GM21717 (cell line): ENCODE measurements at regions not wholly inside any gene's neighbourhood (a gene's known extent, or its start where the extent isn't known, plus 50 kb on each side); places are given as distances from the start of the nearest gene placed in this dataset.

Experiments used
- ATAC-seq: cut with Tn5 transposase; IDR thresholded peaks from one replicate; pipeline ENCODE4 v1.9.1; 2021; ENCODE audit warnings: mild to moderate bottlenecking, moderate library complexity; ENCODE audit not compliant: unreplicated experiment

DNA sequence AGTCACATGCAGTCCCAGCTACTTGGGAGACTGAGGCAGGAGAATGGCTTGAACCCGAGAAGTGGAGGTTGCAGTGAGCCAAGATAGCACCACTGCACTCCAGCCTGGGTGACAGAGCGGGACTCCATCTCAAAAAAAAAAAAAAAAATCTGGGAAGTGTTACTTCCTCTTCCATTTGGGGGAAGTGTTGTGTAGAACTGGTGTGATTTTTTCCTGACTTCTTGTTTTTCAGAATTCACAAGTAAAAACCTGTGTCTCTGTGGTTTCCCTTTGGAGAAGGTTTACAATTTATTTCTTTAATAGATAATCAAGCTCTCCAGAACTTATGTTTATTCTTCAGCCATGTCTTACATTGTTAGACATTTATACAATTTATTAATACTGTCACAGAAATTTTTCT lies 396.1 kb downstream of the BRD1 start:
- ATAC-seq: no peak

DNA sequence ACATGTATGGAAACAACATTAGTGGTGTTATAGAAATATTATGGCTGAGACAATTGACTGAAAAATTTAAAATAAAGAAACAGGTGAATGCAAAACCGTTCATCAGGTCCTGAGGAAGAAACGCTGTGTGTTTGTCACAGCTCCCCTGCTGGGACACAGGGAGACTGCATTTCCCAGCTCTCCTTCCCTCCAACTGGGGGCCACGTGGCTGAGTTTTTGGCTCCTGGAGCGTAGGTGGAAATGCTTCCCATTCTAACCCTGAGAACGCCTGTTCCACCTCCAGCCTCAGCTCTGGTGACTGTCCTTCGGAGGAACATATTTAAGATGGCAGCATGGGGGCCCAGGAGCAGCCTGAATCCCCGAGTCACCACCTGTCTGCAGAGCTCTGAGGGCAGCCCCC lies 398.6 kb downstream of the BRD1 start:
- no peak for ATAC-seq

DNA sequence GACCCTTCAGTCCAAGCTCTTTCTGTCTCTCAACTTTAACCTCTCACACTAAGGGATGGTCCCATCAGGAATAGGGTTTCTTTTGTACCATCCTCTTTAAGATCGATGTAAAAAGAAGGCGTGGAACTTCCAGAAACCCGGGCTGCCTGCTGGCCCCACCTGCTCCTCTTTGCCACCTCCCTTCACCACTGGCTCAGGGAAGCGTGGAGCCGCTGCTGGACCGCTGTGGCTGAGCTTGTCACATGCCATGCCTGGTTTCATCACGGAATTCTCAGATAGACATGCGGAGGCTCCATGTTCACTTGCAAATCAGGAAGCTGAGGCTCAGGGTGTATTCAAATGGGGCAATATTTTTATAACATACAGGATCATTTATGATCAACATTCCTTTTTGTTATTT lies 399.7 kb downstream of the BRD1 start:
- no peak for ATAC-seq

DNA sequence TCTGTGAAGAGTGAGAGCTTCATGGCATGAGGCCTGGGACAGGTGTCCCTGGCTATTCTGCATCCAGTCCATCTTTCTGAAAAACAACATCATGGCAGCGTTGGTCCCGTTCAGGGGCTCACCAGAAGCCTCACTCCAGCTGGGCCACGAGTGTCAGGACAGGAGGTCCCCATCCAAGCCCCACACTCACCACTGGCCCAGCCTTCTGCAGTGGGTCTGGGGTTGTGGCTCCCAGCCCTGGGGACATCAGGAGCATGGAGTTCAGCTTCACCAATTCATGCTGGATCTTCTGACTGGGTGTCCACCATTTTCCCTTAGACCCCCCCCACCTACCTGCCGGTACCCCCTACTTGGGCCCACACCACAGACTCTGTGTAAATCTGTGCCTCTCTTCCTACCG lies 400.3 kb downstream of the BRD1 start:
- no peak for ATAC-seq

DNA sequence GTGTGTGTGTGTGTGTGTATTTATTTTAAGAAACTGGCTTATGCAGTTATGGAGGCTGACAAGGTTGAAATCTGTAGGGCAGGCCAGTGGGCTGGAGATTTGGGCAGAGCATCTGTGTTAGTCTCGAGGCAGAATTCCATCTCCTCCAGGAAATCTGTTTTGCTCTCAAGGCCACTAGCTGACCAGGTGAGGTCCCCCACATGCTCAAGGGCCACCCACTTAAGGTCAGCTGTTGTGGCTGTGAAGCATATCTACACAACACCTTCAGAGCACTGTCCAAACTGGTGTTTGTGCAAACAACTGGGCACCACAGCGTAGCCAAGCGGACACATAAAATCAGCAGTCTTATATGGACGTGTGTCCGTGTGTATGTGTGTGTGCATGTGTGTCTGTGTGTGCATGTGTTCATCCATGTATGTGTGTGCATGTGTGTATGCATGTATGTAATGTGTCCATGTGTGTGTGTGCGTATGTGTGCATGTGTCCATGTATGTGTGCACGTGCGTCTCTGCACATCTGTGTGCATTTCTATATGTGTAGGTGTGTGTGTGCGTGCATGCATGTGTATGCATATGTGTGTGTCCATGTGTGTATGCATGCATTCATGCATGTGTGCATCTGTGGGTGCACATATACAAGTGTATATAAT lies 400.9 kb downstream of the BRD1 start:
- no peak for ATAC-seq

DNA sequence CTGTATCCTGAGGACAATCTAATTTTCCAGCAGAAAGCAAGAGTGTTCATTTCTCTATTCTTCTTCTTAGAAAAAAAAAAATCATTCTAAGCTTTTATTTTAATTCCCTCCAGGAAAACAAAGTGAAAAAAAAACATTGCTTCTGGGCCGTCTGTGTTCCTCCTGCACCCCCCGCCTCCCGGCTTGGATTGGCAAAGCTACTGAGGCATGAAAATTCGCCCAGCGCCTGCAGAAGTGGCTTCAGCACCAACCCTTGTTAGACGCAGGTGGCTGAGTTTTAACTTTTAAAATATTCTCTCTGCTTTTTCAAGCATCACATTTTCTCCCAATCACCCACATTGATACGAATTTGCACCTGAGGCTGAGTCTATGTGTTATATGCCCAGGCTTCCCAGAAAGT lies 401.6 kb downstream of the BRD1 start:
- no peak for ATAC-seq

DNA sequence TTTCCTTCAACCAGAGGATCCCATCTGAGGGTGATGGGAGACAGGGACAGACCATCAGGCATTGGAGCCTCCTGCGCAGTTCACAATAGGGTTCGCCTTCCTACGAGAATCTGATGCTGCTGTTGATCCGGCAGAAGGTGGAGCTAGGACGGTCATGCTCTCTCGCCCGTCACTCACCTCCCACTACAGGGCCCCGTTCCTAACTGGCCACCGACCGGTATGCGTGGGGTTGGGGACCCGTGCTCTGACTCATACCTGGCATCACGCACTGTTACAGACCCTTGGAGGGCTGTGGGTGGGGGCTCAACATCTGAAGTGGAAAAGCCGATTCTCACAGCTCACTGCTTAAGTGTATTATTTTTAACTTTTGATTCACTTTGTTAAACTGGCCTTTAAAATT lies 402.3 kb downstream of the BRD1 start:
- ATAC-seq: no peak

DNA sequence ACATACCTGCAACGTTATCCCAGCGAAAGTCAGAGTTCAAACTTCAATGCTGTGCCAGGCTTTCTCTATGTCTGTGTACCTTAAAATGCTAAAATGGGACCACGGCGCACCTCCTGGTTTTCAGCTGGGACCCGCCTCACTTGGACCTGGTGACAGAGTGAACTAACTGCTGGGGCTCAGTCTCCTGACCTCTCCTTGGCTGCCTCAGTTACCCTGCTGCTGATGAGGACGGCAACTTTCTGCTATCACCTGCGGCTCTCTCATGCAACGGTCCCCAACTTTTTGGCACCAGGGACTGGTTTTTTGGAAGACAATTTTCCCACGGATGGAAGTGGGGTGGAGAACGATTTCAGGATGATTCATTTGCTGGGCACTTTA lies 402.8 kb downstream of the BRD1 start:
- ATAC-seq: no peak

DNA sequence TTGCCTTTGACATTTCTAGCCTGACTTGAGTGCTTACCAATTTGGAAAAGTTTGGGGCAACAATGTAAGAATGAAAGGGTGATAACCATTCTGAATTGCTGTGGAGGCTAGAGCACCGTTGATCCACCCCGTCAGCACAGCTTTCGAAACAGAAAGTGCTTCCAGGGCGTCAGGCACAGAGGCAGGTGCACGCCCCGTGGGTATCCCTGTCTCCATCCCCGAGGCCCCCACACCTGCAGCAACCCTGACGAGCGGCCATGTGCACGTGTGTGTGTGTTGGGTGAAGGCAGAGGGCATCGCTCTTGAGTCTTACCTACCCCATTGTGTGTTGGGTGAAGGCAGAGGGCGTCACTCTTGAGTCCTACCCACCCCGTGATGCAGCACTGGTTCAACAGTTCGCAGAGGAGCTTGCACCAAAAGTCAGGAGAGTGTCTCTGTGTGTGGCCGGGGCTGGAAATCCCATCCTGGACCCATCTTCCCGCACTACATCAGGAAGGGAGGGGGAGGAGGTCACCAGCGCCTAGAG lies 404.5 kb downstream of the BRD1 start:
- no peak for ATAC-seq

DNA sequence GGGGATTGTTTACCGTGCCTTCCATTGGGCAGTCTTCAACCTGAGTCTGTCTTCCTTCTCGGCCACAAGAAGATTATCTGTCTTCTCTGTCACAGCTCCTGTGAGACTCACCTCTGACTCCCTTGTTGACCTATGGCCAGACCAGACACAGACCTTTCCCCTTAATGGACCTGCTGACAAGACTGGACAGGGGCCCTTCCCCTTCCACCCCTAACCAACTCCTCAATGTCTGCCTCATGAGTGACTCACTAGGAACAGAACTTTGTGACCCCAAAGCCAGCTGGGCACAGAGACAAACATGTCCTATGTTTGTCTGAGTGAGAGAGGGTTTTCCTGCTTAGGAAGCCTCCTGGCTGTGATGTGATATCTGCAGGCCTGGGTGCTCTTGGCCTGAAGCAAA lies 405.0 kb downstream of the BRD1 start:
- ATAC-seq: no peak

DNA sequence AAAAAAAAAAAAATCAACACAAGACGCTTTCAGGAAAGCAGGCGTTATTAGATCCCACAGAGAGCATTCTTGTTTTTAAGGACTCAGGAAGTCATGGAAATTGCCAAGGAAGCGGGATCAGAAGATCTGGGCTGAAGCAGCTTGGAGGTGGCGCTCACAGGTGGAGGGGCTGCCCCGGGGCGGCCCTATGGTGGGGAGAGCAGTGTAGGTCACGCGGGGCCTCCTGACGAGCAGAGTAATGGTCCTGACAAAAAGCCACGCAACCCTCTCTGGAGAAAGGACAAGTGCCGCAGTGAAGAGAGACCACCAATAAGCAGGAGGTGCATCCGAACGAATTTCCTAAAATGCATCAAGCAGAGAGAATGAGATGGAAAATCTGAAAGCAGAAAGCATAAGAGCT lies 407.0 kb downstream of the BRD1 start:
- ATAC-seq: no peak

DNA sequence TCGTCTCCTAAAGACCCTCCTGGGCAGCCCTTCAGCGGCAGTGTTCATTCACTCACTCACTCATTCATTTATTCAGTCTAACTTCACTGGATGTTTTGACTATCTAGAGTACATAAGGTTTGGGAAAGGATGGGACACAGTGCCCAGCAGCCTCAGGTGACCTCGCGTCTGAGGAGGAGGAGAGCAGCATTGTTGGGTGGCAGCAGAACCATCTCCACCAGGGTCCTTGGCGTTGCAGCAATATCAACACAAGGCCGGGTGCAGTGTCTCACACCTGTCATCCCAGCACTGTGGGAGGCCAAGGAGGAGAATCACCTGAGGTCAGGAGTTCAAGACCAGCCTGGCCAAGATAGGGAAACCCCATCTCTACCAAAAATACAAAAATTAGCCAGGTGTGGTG lies 408.0 kb downstream of the BRD1 start:
- no peak for ATAC-seq

DNA sequence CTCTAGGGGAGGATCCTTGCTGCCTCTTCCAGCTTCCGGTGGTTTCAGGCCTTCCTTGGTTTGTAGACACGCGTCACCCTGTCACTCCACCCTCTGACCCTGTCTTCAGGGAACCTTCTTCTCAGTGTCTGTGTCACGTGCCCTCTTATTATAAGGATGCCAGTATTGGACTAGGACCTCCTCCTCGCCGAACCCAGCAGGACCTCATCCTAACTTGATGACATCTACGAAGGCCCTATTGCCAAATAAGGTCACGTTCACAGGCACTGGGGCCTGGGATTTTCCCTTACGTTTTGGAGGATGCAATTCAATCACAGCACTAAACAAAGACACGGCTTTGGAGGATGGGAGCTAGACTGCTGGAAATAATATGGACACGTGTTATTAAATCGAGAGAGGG lies 408.7 kb downstream of the BRD1 start:
- ATAC-seq: no peak

DNA sequence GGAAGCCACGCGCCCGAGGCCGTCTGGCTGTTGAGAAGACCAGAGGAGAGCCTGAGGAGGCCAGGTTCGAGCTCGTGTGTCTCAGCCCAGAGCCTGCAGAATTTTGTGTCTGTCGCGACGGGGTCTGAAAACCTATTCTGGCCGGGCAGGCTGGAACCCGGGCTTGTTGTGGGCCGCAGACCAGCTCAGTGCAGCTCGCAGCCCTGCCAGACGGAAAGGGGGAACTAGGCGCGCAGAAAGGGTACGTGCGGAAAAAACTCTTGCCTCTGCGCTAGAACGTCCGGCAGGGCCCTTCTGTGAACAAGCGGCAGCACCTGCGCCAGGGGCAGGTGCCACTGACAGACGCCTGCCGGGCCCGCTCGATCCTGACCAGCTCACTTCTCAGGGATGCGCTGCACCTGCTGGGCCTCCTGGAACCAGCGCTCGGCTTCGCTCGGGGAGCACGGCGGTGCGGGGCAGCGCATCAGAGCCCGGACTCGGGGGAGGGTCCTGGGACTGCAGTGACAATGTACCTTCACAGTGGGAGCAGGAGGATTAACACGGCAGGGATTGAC lies 409.3 kb downstream of the BRD1 start:
- no peak for ATAC-seq

DNA sequence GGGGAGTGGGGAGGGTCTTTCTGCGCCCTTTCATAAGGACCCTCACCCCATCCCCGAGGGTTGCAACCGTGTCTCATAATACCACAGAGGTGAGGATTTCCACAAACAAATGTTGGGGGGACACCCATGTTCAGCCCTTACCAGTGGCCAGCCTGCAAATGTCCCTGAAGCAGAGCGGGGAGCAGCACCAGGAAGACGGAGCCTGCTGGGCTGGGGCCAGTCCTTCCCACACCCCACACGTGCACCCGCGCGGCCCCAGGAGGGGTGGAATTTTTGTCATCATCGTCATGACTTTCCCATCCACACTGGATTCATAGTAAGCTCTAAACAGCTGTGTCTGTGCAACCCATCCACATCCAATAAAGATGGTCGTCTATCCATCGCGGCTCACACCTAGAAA lies 409.8 kb downstream of the BRD1 start:
- ATAC-seq: no peak

DNA sequence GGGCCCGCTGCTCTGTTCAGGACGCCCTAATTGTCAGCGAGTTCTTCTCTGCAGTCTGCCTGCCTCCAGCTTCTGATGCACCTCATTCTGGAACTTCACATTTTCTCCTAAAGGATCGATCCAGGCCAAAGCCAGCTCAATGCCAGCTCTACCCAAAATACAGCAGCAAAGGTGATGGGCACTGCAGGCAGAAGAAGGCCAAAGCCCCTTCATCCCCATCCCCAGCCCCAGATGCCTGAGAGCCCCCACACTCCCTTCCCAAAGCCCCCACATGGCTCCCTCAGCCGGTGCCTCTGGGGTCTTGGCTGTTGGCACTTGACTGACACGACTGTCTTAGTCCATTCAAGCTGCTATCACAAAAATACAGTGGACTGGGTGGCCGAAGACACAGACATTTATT lies 410.3 kb downstream of the BRD1 start:
- no peak for ATAC-seq

DNA sequence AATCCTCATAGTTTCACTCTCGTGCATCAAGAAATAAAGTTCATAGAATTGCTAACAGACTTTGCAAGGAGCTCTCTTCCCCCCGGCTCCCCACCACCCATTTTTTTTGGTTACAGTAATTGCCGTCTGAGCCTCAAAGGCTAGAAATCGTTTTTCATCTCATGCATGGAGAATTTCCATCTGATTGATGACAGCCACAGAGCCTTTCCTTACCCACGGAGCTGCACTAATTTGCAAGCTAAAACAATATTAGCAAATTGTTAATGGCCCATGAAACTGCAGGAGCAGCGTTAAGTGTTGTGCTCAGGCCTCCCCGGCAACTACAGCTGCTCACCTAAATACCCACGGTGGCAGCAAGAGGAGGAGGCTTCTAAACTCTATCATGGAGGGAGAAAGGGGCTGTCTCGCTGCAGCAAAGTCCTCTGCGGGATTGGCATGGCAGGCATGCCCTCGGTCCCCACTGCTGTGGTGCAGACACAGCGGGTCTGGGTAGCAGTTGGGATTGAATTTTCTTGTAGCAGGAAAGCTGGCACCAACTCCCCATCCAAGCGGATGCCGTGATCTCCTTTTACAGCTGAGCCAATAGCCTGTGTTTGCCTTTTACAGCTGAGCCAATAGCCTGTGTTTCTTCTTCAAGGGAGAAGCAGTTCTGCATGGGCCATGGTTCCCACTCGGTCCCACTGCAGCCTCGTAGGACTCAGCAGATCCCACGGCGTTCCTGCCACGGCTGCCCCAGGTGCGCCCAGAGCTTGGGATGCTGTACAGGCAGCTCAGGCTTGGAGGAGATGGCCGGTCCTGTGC lies 412.3 kb downstream of the BRD1 start:
- no peak for ATAC-seq

DNA sequence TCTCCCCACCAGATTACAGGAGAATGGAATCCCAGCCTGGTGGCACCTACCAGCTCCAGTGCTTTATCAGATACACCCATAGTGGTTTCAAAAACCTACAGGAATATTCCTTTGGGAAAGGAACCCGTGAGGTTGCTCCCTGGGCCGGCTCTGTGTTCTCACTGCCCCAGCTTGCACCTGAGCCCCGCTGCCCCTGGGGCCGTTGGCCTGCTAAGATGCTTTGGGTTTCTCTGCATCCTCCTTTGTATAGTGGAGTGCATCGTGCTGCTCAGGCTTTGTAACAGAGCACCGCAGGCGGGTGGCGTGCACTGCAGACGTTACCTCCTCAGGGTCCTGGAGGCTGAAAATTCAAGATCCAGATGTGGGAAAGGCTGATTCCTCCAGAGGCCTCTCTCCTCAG lies 414.1 kb downstream of the BRD1 start:
- no peak for ATAC-seq

DNA sequence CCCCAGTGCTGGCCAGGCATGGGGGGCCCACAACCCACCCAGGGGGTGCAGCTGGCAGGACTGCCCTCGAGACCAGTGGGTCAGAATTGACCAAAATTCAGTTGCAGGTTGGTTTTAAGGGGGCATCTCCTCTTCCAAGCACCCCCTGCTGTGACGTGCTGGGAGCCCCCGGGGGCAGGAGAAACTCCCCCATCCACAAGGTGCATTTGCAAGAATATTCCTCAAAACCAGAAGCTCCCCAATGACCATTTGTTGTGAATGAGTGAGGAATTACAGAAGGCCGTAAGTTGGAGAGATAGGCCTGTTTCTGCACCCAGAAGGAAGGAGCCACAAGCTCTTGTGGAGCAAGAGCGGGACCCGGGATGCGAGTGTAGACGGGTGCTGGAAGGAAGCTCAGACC lies 414.5 kb downstream of the BRD1 start:
- no peak for ATAC-seq

DNA sequence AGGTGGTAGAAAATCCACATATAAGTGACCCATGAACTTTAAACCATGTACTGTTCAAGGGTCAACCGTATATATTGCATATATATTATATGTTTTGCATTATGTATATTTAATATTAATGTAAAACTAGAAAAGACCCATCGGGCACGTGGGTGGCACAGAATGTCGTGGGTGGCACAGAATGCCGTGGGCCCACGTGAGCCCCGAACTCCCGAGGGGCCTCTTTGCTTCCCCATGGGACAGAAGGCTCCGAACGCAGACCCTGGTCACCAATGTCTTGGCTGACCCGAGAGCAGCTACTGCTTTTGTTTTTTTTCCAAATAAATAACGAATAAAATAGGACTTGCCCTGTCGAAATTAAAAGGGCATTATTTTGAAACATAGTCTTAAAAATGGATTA lies 415.4 kb downstream of the BRD1 start:
- no peak for ATAC-seq

DNA sequence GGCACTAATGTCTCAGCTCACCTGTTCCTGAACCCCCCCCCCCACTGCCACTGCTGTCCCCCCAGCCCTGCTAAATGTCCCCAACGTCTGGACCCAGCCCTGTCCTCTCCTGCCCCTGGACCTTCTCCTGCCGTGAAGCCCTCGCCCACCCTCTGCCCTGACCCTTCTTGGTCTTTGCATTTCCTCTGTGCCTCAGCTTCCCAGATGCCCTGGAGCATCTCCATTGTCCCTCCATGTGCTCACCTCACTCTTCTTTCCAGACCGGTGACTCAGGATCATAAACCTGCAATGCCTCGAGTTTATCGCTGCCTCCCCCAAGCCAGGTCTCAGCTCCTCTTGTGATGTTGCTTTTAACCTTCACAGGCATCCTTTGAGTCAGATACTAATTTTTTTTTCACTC lies 416.4 kb downstream of the BRD1 start:
- ATAC-seq: no peak

DNA sequence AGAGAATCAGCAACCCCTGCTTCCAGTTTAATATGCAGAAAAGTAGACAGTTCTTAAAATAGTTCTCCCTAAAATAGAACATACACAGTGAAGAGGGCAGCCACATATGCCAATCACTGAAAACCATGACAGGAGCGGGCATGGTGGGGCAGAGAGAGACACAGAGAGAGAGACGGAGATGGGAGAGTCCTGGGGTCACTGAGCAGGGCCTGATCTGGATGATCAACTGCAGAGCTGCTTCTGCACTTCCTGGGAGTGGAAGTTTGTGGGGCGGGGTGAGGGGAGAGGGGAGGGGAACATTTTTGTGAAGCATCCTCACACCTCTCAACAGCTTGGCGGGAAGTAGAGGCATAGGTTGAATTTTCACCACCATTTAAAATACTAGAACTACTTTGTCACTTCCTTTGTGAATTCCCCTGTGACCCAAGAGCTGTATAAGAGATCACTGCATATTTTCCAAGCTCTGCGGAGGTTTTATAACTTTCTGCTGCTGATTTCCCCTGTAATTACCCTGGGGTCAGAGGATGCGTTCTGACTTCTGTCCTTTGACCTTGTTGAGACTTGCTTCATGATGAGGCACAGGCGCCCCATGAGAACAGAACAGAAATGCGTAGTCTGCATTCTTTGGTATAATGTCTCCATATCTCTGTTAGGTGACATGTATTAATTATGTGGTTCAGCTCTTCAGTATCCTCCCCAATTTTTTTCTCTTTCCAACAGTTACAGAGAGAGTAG lies 419.4 kb downstream of the BRD1 start:
- no peak for ATAC-seq
